Astrocyte of the cerebellum (primary cell): ENCODE measurements at regions not wholly inside any gene's neighbourhood (a gene's known extent, or its start where the extent isn't known, plus 50 kb on each side); places are given as distances from the start of the nearest gene placed in this dataset.

Experiments used
- DNase-seq: peaks from one replicate; pipeline ENCODE4 v3.0.0-alpha.2; 2011; ENCODE audit warnings: low read depth
- H3K4me3 ChIP-seq: 2 replicates; pipeline ENCODE4 v1.5.1; 2011; ENCODE audit warnings: mild to moderate bottlenecking, low read depth, low read length, moderate library complexity
- CTCF ChIP-seq: IDR thresholded peaks from 2 replicates; pipeline ENCODE4 v1.5.1; 2012; ENCODE audit warnings: low read length, low read depth, moderate library complexity, mild to moderate bottlenecking; ENCODE audit errors: missing control alignments
- in situ Hi-C: cut with HindIII; loops from 2 replicates; pipeline ENCODE4 v1.10.0; 2017; ENCODE audit warnings: low sequenced_read_pairs

- no peak for TF ChIP-seq CTCF
- in situ Hi-C loops, result no loop called here
- no peak for DNase-seq
- H3K4me3 ChIP-seq, result no peak overlapping the region
Measured at GRCh38 chr7:13832346-13832745, 157.1 kb downstream of the ETV1 start.

GRCh38 chr7:13834328-13834761, 155.1 kb downstream of the ETV1 start:
- in situ Hi-C loops, result no loop called here
- H3K4me3 ChIP-seq, result no peak overlapping the region
- no peak for DNase-seq
- TF ChIP-seq CTCF, result no peak

GRCh38 chr7:13835442-13835841, 154.0 kb downstream of the ETV1 start:
- in situ Hi-C loops, result no loop called here
- no peak for TF ChIP-seq CTCF
- no peak overlapping the region for H3K4me3 ChIP-seq
- no peak for DNase-seq

GRCh38 chr7:13839063-13839462, 150.4 kb downstream of the ETV1 start:
- H3K4me3 ChIP-seq, result no peak overlapping the region
- in situ Hi-C loops, result no loop called here
- no peak for DNase-seq
- TF ChIP-seq CTCF, result no peak
